H1 (cell line): ENCODE measurements at regions not wholly inside any gene's neighbourhood (a gene's known extent, or its start where the extent isn't known, plus 50 kb on each side); places are given as distances from the start of the nearest gene placed in this dataset.

Source experiments
- BCL11A ChIP-seq, 2 experiments: IDR thresholded peaks; one replicate each; pipeline ENCODE4 v1.6.1; 2011; ENCODE audit warnings: low read depth in 2 of 2, low read length in 2 of 2, mild to moderate bottlenecking in 2 of 2
- EP300 ChIP-seq, 2 experiments: IDR thresholded peaks; 1 replicate in 1 of 2; 2 replicates in 1 of 2; pipeline ENCODE4 v1.6.1; 2011 to 2012; ENCODE audit warnings: low read depth in 2 of 2, low read length in 2 of 2, mild to moderate bottlenecking in 2 of 2, borderline replicate concordance in 1 of 2, inconsistent platforms in 1 of 2, moderate library complexity in 1 of 2
- EZH2 ChIP-seq: fragments of 200-600 bp; sonication (generic); IDR thresholded peaks from 2 replicates; pipeline ENCODE4 v1.7.1; 2012; ENCODE audit warnings: low read depth, mild to moderate bottlenecking, moderate library complexity, low read length, inconsistent platforms; ENCODE audit not compliant: severe bottlenecking
- GABPA ChIP-seq: IDR thresholded peaks from 2 replicates; pipeline ENCODE4 v1.6.1; 2011; ENCODE audit warnings: mild to moderate bottlenecking, low read length, moderate library complexity, borderline replicate concordance; ENCODE audit not compliant: insufficient read depth
- NRF1 ChIP-seq: IDR thresholded peaks from 2 replicates; pipeline ENCODE4 v1.6.1; 2011; ENCODE audit warnings: mild to moderate bottlenecking, low read depth, low read length, improper control_type of control experiment
- PHF8 ChIP-seq: fragments of 200-600 bp; sonication (generic); conservative IDR thresholded peaks from 2 replicates; pipeline ENCODE4 v1.7.1; 2012; ENCODE audit warnings: low read depth, mild to moderate bottlenecking, inconsistent platforms, low read length, moderate library complexity
- SP4 ChIP-seq: IDR thresholded peaks from 2 replicates; pipeline ENCODE4 v1.6.1; 2012; ENCODE audit warnings: low read length, inconsistent platforms
- TAF1 ChIP-seq: IDR thresholded peaks from 2 replicates; pipeline ENCODE4 v1.6.1; 2011; ENCODE audit warnings: mild to moderate bottlenecking, low read depth, low read length
- YY1 ChIP-seq: IDR thresholded peaks from 2 replicates; pipeline ENCODE4 v1.6.1; 2011; ENCODE audit warnings: low read depth, mild to moderate bottlenecking, low read length
- TF ChIP-seq, protein P1 (sequence below), 3 experiments: IDR thresholded peaks; 1 replicate in 2 of 3; 2 replicates in 1 of 3; pipeline versions ENCODE4 v1.5.1 to v1.6.1; 2011; ENCODE audit warnings: low read length in 3 of 3, mild to moderate bottlenecking in 3 of 3, inconsistent platforms in 2 of 3, low read depth in 1 of 3, moderate library complexity in 1 of 3; ENCODE audit not compliant: insufficient read depth in 1 of 3; ENCODE audit errors: control extremely low read depth in 1 of 3
- TF ChIP-seq, protein P2 (sequence below): IDR thresholded peaks from 2 replicates; pipeline ENCODE4 v1.6.1; 2011; ENCODE audit warnings: low read length, improper control_type of control experiment

DNA sequence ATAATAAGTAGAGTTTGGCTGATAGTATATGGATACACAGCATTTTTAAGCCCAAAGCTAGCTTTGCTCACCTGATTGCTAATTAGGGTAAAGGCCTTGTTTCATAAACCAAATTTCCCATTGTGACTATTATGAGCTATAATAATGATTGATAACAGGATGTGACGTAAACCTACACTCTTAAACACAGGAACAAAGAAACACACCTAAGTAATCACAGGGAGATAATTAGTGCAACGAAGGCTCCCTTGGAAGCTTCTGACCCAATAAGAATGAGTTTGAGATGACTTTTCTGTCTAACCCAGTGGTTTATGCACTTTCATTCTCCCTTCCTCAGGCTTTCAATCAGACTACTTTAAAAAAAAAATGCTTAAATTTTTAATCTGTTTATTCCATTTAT, 683.2 kb downstream of the SATB2 start:
- no peak for TF ChIP-seq PHF8
- TF ChIP-seq NRF1: no peak
- TF ChIP-seq TAF1: no peak
- no peak for TF ChIP-seq EZH2
- TF ChIP-seq, protein P1, sequence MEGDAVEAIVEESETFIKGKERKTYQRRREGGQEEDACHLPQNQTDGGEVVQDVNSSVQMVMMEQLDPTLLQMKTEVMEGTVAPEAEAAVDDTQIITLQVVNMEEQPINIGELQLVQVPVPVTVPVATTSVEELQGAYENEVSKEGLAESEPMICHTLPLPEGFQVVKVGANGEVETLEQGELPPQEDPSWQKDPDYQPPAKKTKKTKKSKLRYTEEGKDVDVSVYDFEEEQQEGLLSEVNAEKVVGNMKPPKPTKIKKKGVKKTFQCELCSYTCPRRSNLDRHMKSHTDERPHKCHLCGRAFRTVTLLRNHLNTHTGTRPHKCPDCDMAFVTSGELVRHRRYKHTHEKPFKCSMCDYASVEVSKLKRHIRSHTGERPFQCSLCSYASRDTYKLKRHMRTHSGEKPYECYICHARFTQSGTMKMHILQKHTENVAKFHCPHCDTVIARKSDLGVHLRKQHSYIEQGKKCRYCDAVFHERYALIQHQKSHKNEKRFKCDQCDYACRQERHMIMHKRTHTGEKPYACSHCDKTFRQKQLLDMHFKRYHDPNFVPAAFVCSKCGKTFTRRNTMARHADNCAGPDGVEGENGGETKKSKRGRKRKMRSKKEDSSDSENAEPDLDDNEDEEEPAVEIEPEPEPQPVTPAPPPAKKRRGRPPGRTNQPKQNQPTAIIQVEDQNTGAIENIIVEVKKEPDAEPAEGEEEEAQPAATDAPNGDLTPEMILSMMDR (IDR thresholded peaks at IDR 0.05; ENCODE audit: control extremely low read depth in 1 of 3, insufficient read depth in 1 of 3, low read depth in 1 of 3, low read length in 3 of 3): no peak
- no peak for TF ChIP-seq YY1
- TF ChIP-seq EP300 (IDR thresholded peaks at IDR 0.05; ENCODE audit: borderline replicate concordance in 1 of 2, low read depth in 2 of 2, low read length in 2 of 2): no peak
- TF ChIP-seq GABPA: no peak
- TF ChIP-seq SP4: no peak
- TF ChIP-seq, protein P2, sequence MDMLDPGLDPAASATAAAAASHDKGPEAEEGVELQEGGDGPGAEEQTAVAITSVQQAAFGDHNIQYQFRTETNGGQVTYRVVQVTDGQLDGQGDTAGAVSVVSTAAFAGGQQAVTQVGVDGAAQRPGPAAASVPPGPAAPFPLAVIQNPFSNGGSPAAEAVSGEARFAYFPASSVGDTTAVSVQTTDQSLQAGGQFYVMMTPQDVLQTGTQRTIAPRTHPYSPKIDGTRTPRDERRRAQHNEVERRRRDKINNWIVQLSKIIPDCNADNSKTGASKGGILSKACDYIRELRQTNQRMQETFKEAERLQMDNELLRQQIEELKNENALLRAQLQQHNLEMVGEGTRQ: no peak
- TF ChIP-seq BCL11A (IDR thresholded peaks at IDR 0.05; ENCODE audit: low read depth in 2 of 2, low read length in 2 of 2): no peak
